K562 (cell line): ENCODE measurements at regions not wholly inside any gene's neighbourhood (a gene's known extent, or its start where the extent isn't known, plus 50 kb on each side); places are given as distances from the start of the nearest gene placed in this dataset.

Experiments
- AFF4 ChIP-seq: sonication (generic); formaldehyde crosslinking; IDR thresholded peaks from 2 replicates; pipeline ENCODE4 v1.8.0; 2023; ENCODE audit warnings: mild to moderate bottlenecking, missing genetic modification reagents
- ARHGAP35 ChIP-seq: fragments of 450-650 bp; IDR thresholded peaks from 2 replicates; pipeline ENCODE4 v1.6.1; 2018; ENCODE audit not compliant: partially characterized antibody
- CXXC5 ChIP-seq: fragments of 250-450 bp; sonication (Bioruptor Pico); IDR thresholded peaks from 2 replicates; pipeline ENCODE4 v1.8.0; 2022; ENCODE audit warnings: inconsistent platforms, mild to moderate bottlenecking, moderate library complexity
- FOXJ3 ChIP-seq: sonication (generic); formaldehyde crosslinking; IDR thresholded peaks from 2 replicates; pipeline ENCODE4 v1.4.0; 2020; ENCODE audit warnings: mild to moderate bottlenecking, missing genetic modification reagents
- JUN ChIP-seq, 2 experiments: sonication (generic) in 1 of 2; formaldehyde crosslinking in 1 of 2; IDR thresholded peaks; 2 replicates each; pipeline versions ENCODE4 v1.6.1 to v1.8.0; 2012 to 2022; ENCODE audit warnings: borderline replicate concordance in 2 of 2, mild to moderate bottlenecking in 2 of 2, improper control_type of control experiment in 1 of 2, low read depth in 1 of 2, low read length in 1 of 2, missing genetic modification reagents in 1 of 2
- MEF2D ChIP-seq: conservative IDR thresholded peaks from 2 replicates; pipeline ENCODE4 v1.6.1; 2016; ENCODE audit warnings: low read depth, missing genetic modification characterization, missing compliant biosample characterization
- PHB2 ChIP-seq: fragments of 450-650 bp; IDR thresholded peaks from 2 replicates; pipeline ENCODE4 v1.6.1; 2017; ENCODE audit warnings: low read depth
- POLR3G ChIP-seq: IDR thresholded peaks from 2 replicates; pipeline ENCODE4 v1.6.1; 2011; ENCODE audit not compliant: insufficient read length, insufficient replicate concordance; ENCODE audit errors: extremely low read depth
- THRA ChIP-seq: fragments of 450-650 bp; IDR thresholded peaks from 2 replicates; pipeline ENCODE4 v1.6.1; 2017; ENCODE audit warnings: mild to moderate bottlenecking, moderate library complexity
- ZC3H4 ChIP-seq: sonication (generic); formaldehyde crosslinking; IDR thresholded peaks from 2 replicates; pipeline ENCODE4 v1.9.0; 2021; ENCODE audit warnings: missing genetic modification reagents, borderline replicate concordance
- ZNF175 ChIP-seq: fragments of 200-800 bp; sonication (Bioruptor generic); IDR thresholded peaks from 2 replicates; pipeline ENCODE4 v1.6.1; 2016; ENCODE audit warnings: low read depth, mild to moderate bottlenecking, missing genetic modification characterization, missing compliant biosample characterization
- ZNF407 ChIP-seq: fragments of 450-650 bp; IDR thresholded peaks from 2 replicates; pipeline ENCODE4 v1.6.1; 2016; ENCODE audit warnings: low read depth

GRCh38 chr6:85712346-85712745, 69.7 kb upstream of the SYNCRIP start (continued):
- TF ChIP-seq ZNF407 (no peak), POLR3G (no peak), CXXC5 (CRISPR knock-in tag) (no peak), ARHGAP35 (no peak), PHB2 (no peak), ZC3H4 (CRISPR knock-in tag) (no peak), AFF4 (CRISPR knock-in tag) (no peak), ZNF175 (no peak), THRA (no peak), MEF2D (no peak), FOXJ3 (no peak), JUN (IDR thresholded peaks at IDR 0.05; ENCODE audit: borderline replicate concordance, low read depth, low read length) (no peak), JUN (CRISPR knock-in tag; IDR thresholded peaks at IDR 0.05; ENCODE audit: borderline replicate concordance) (no peak)
